A549 (cell line): ENCODE measurements at regions not wholly inside any gene's neighbourhood (a gene's known extent, or its start where the extent isn't known, plus 50 kb on each side); places are given as distances from the start of the nearest gene placed in this dataset.

Experiments
- ATAC-seq, 2 experiments: fragments of 200-7000 bp in 1 of 2; fragments of >200 bp in 1 of 2; cut with Nextera tagmentation in 1 of 2; cut with Tn5 transposase in 1 of 2; 3 replicates each; pipeline versions ENCODE4 v1.8.0 to v1.9.1; 2018 to 2020; ENCODE audit warnings: mild to moderate bottlenecking in 1 of 2, moderate library complexity in 1 of 2
- CTCF ChIA-PET: fragments of 300-600 bp; sonication (Branson Sonifier 250); formaldehyde crosslinking; extraction: SDS; loops from one replicate; lab custom pipeline; 2021; ENCODE audit warnings: antibody characterized with exemption, inconsistent platforms; lab: Yijun Ruan, JAX
- POLR2A ChIA-PET: fragments of 350-600 bp; formaldehyde crosslinking; extraction: SDS; loops from one replicate; lab custom pipeline; 2021; ENCODE audit warnings: antibody characterized with exemption, inconsistent platforms; lab: Yijun Ruan, JAX
- DNase-seq, 2 experiments: peaks; one replicate each; pipeline versions ENCODE4 v3.0.0 to v3.0.0-alpha.2; 2011 to 2016; ENCODE audit warnings: low read depth in 1 of 2, low spot score in 1 of 2
- FAIRE-seq: peaks from 2 replicates; lab custom pipeline; 2011; peaks lifted over from hg19 to GRCh38; lab: Jason Lieb, UNC
- H3K27ac ChIP-seq, 2 experiments: fragments of >200 bp; sonication (Bioruptor Twin); formaldehyde crosslinking; 3 replicates each; pipeline ENCODE4 v1.5.1; 2016 to 2017
- H3K4me1 ChIP-seq: fragments of >200 bp; sonication (Bioruptor Twin); formaldehyde crosslinking; 3 replicates; pipeline ENCODE4 v1.6.1; 2016
- H3K4me2 ChIP-seq: fragments of >200 bp; sonication (Bioruptor Twin); formaldehyde crosslinking; 3 replicates; pipeline ENCODE4 v1.6.1; 2016
- H3K4me3 ChIP-seq: fragments of >200 bp; sonication (Bioruptor Twin); formaldehyde crosslinking; 3 replicates; pipeline ENCODE4 v1.5.1; 2016
- H3K9me3 ChIP-seq: fragments of >200 bp; sonication (Bioruptor Twin); formaldehyde crosslinking; 3 replicates; pipeline ENCODE4 v1.6.1; 2016
- CBX2 ChIP-seq: fragments of 200-600 bp; sonication (generic); IDR thresholded peaks from 2 replicates; pipeline ENCODE4 v1.6.1; 2016; ENCODE audit warnings: low read depth, mild to moderate bottlenecking, borderline replicate concordance
- CEBPB ChIP-seq, 2 experiments: fragments of >200 bp in 1 of 2; sonication (Bioruptor Twin) in 1 of 2; formaldehyde crosslinking in 1 of 2; IDR thresholded peaks; 2 replicates each; pipeline ENCODE4 v1.6.1; 2012 to 2016
- CHD4 ChIP-seq: fragments of 200-600 bp; sonication (generic); IDR thresholded peaks from 2 replicates; pipeline ENCODE4 v1.6.1; 2016; ENCODE audit warnings: antibody characterized with exemption, mild to moderate bottlenecking, borderline replicate concordance
- ELK1 ChIP-seq: fragments of 150-350 bp; IDR thresholded peaks from 2 replicates; pipeline ENCODE4 v1.6.1; 2014; ENCODE audit warnings: low read depth, mild to moderate bottlenecking, low read length
- ESRRA ChIP-seq: fragments of 150-350 bp; IDR thresholded peaks from 2 replicates; pipeline ENCODE4 v1.6.1; 2014; ENCODE audit warnings: mild to moderate bottlenecking, low read length, borderline replicate concordance
- FOSB ChIP-seq: fragments of 250-450 bp; sonication (Bioruptor Pico); IDR thresholded peaks from 2 replicates; pipeline ENCODE4 v1.5.0; 2020; ENCODE audit warnings: mild to moderate bottlenecking, moderate library complexity
- FOXS1 ChIP-seq: fragments of 250-450 bp; sonication (Bioruptor Pico); IDR thresholded peaks from 2 replicates; pipeline ENCODE4 v1.5.0; 2020; ENCODE audit warnings: mild to moderate bottlenecking, moderate library complexity
- HES2 ChIP-seq: fragments of >200 bp; sonication (Bioruptor Twin); formaldehyde crosslinking; IDR thresholded peaks from 2 replicates; pipeline ENCODE4 v1.6.1; 2016
- HMGXB4 ChIP-seq: fragments of 250-450 bp; sonication (Bioruptor Pico); IDR thresholded peaks from 2 replicates; pipeline ENCODE4 v1.5.0; 2021; ENCODE audit warnings: mild to moderate bottlenecking, moderate library complexity, borderline replicate concordance
- HOXA7 ChIP-seq: fragments of 250-450 bp; sonication (Bioruptor Pico); IDR thresholded peaks from 2 replicates; pipeline ENCODE4 v1.5.0; 2020; ENCODE audit warnings: mild to moderate bottlenecking, moderate library complexity
- HOXB13 ChIP-seq: fragments of 250-450 bp; sonication (Bioruptor Pico); IDR thresholded peaks from 2 replicates; pipeline ENCODE4 v1.5.0; 2020; ENCODE audit warnings: low read depth, mild to moderate bottlenecking, moderate library complexity
- JUN ChIP-seq, 2 experiments: fragments of >200 bp; sonication (Bioruptor Twin); formaldehyde crosslinking; IDR thresholded peaks; 2 replicates in 1 of 2; 3 replicates in 1 of 2; pipeline ENCODE4 v1.6.1; 2016 to 2017
- MAFK ChIP-seq: fragments of 450-650 bp; IDR thresholded peaks from 2 replicates; pipeline ENCODE4 v1.6.1; 2014; ENCODE audit not compliant: partially characterized antibody
- MAZ ChIP-seq: fragments of 150-350 bp; IDR thresholded peaks from 2 replicates; pipeline ENCODE4 v1.6.1; 2014; ENCODE audit warnings: antibody characterized with exemption, low read depth, low read length, borderline replicate concordance
- NFE2L2 ChIP-seq: fragments of 150-350 bp; conservative IDR thresholded peaks from 2 replicates; pipeline ENCODE4 v1.6.1; 2014; ENCODE audit warnings: low read length
- NR3C1 ChIP-seq: fragments of >200 bp; sonication (Bioruptor Twin); formaldehyde crosslinking; IDR thresholded peaks from 3 replicates; pipeline ENCODE4 v1.6.1; 2017
- POLR2A ChIP-seq: IDR thresholded peaks from 2 replicates; pipeline ENCODE4 v1.6.1; 2012; ENCODE audit warnings: mild to moderate bottlenecking, low read length
- ZC3H11A ChIP-seq: fragments of 450-650 bp; IDR thresholded peaks from 2 replicates; pipeline ENCODE4 v1.6.1; 2014; ENCODE audit warnings: antibody characterized with exemption, mild to moderate bottlenecking
- ZSCAN20 ChIP-seq: fragments of 250-450 bp; sonication (Bioruptor Pico); IDR thresholded peaks from 2 replicates; pipeline ENCODE4 v1.8.0; 2022; ENCODE audit warnings: mild to moderate bottlenecking, moderate library complexity
- WGBS: methylation state at CpG from one replicate; pipeline ENCODE4 v1.1.6; 2017; ENCODE audit errors: missing lambda C conversion rate; 5-methylcytosine and 5-hydroxymethylcytosine counted together
- TF ChIP-seq, protein P1 (sequence below): fragments of >200 bp; sonication (Bioruptor Twin); formaldehyde crosslinking; IDR thresholded peaks from 3 replicates; pipeline ENCODE4 v1.5.1; 2016
- TF ChIP-seq, protein P2 (sequence below): fragments of 200-600 bp; sonication (generic); IDR thresholded peaks from 2 replicates; pipeline ENCODE4 v1.6.1; 2016; ENCODE audit warnings: antibody characterized with exemption, mild to moderate bottlenecking, moderate library complexity

DNA sequence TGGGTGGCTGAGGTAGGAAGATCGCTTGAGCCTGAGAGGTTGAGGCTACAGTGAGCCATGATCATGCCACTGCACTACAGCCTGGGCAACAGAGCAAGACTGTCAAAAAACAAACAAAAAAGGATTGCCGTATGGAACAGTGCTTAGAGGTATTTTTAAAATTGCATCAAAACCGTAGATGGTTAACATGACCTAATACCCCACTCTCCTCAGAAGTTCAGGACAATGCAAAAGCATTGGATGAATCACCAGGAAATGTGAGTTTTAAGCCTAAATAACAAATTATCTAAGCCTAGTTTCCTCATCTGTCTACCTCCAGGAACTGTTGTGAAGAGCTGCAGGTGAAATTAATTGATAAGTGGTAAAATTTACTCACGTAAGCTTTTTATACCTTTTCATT, 123.8 kb upstream of the ID4 start:
- TF ChIP-seq MAZ (no peak), FOXS1 (CRISPR knock-in tag) (no peak), ZSCAN20 (CRISPR knock-in tag) (no peak), ZC3H11A (no peak), HMGXB4 (CRISPR knock-in tag) (no peak), CHD4 (no peak), CEBPB (IDR thresholded peaks at IDR 0.05) (no peak), NR3C1 (no peak), POLR2A (no peak), CBX2 (no peak), NFE2L2 (no peak), HOXB13 (CRISPR knock-in tag) (no peak), HES2 (no peak), ESRRA (no peak), HOXA7 (no peak)
- TF ChIP-seq, protein P1, sequence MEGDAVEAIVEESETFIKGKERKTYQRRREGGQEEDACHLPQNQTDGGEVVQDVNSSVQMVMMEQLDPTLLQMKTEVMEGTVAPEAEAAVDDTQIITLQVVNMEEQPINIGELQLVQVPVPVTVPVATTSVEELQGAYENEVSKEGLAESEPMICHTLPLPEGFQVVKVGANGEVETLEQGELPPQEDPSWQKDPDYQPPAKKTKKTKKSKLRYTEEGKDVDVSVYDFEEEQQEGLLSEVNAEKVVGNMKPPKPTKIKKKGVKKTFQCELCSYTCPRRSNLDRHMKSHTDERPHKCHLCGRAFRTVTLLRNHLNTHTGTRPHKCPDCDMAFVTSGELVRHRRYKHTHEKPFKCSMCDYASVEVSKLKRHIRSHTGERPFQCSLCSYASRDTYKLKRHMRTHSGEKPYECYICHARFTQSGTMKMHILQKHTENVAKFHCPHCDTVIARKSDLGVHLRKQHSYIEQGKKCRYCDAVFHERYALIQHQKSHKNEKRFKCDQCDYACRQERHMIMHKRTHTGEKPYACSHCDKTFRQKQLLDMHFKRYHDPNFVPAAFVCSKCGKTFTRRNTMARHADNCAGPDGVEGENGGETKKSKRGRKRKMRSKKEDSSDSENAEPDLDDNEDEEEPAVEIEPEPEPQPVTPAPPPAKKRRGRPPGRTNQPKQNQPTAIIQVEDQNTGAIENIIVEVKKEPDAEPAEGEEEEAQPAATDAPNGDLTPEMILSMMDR, result no peak
- TF ChIP-seq, protein P2, sequence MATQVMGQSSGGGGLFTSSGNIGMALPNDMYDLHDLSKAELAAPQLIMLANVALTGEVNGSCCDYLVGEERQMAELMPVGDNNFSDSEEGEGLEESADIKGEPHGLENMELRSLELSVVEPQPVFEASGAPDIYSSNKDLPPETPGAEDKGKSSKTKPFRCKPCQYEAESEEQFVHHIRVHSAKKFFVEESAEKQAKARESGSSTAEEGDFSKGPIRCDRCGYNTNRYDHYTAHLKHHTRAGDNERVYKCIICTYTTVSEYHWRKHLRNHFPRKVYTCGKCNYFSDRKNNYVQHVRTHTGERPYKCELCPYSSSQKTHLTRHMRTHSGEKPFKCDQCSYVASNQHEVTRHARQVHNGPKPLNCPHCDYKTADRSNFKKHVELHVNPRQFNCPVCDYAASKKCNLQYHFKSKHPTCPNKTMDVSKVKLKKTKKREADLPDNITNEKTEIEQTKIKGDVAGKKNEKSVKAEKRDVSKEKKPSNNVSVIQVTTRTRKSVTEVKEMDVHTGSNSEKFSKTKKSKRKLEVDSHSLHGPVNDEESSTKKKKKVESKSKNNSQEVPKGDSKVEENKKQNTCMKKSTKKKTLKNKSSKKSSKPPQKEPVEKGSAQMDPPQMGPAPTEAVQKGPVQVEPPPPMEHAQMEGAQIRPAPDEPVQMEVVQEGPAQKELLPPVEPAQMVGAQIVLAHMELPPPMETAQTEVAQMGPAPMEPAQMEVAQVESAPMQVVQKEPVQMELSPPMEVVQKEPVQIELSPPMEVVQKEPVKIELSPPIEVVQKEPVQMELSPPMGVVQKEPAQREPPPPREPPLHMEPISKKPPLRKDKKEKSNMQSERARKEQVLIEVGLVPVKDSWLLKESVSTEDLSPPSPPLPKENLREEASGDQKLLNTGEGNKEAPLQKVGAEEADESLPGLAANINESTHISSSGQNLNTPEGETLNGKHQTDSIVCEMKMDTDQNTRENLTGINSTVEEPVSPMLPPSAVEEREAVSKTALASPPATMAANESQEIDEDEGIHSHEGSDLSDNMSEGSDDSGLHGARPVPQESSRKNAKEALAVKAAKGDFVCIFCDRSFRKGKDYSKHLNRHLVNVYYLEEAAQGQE, result no peak
- Histone ChIP-seq H3K4me1 (peaks cover 20% of the 10 kb centered on the region; the same call in 2 of the 3 replicates), H3K4me3 (no peak overlapping the region), H3K9me3 (no peaks in the 10 kb centered on the region), H3K27ac (no peak overlapping the region), H3K4me2 (no peak overlapping the region)
- no peak for DNase-seq
- WGBS, result 70% methylated on average over 4 of the region's 4 CpGs
- no peak for FAIRE-seq
- POLR2A ChIA-PET, result no interaction called here
- no peak for ATAC-seq
- CTCF ChIA-PET, result no interaction called here

GRCh38 chr6:19713984-19714383, 123.2 kb upstream of the ID4 start:
- H3K4me2 ChIP-seq, result no peak overlapping the region; the same call in 2 of the 3 replicates
- H3K4me3 ChIP-seq, result no peak overlapping the region
- DNase-seq, result no peak
- WGBS, result 61% methylated on average over 3 of the region's 3 CpGs
- FAIRE-seq, result no peak
- no peak for ATAC-seq
- H3K4me1 ChIP-seq, result peaks cover 20% of the 10 kb centered on the region; the same call in 2 of the 3 replicates
- no peak overlapping the region for H3K27ac ChIP-seq
- POLR2A ChIA-PET, result no interaction called here
- H3K9me3 ChIP-seq, result no peaks in the 10 kb centered on the region
- no peak for TF ChIP-seq JUN (IDR thresholded peaks at IDR 0.05)
- peak; percentile 93 for TF ChIP-seq MAFK
- no peak for TF ChIP-seq ELK1
- no peak for TF ChIP-seq ZC3H11A
- no peak for TF ChIP-seq FOSB (CRISPR knock-in tag)
- no peak for TF ChIP-seq NFE2L2
- CTCF ChIA-PET, result no interaction called here
